Endothelial cell of umbilical vein (primary cell): ENCODE measurements at regions not wholly inside any gene's neighbourhood (a gene's known extent, or its start where the extent isn't known, plus 50 kb on each side); places are given as distances from the start of the nearest gene placed in this dataset.

Experiments
- BruUV-seq: library from RNA; stranded (reverse); fragments of 400-500 nt; replicated peaks from 2 replicates; lab custom pipeline; 2021; lab: Mats Ljungman, UMichigan
- CTCF ChIA-PET: fragments of 300-600, 350-600 bp; sonication (Branson Sonifier 250); formaldehyde crosslinking; loops from one replicate; lab custom pipeline; 2021; ENCODE audit warnings: antibody characterized with exemption, inconsistent platforms; lab: Charles Lee
- POLR2A ChIA-PET: fragments of 300-600, 350-600 bp; sonication (Branson Sonifier 250); formaldehyde crosslinking; loops from one replicate; lab custom pipeline; 2021; ENCODE audit warnings: antibody characterized with exemption, inconsistent platforms; lab: Charles Lee
- DNase-seq: peaks from one replicate; pipeline ENCODE4 v3.0.0-alpha.2; 2011; ENCODE audit warnings: low read depth, low spot score
- FAIRE-seq: peaks from 2 replicates; lab custom pipeline; 2011; peaks lifted over from hg19 to GRCh38; lab: Jason Lieb, UNC
- H2AFZ ChIP-seq: 2 replicates; pipeline ENCODE4 v1.6.0; 2012; ENCODE audit warnings: low read depth, low read length, control low read depth, inconsistent platforms
- H3K27ac ChIP-seq: 2 replicates; pipeline ENCODE4 v1.5.1; 2011; ENCODE audit warnings: low read depth, mild to moderate bottlenecking, control low read depth, low read length, moderate library complexity; ENCODE audit not compliant: insufficient read depth
- H3K27me3 ChIP-seq, 2 experiments: 2 replicates each; pipeline versions ENCODE4 v1.6.0 to v1.6.1; 2011; ENCODE audit warnings: low read length in 2 of 2, mixed read lengths in 1 of 2; ENCODE audit not compliant: control insufficient read depth in 2 of 2, insufficient read depth in 2 of 2
- H3K36me3 ChIP-seq, 2 experiments: 2 replicates in 1 of 2; 3 replicates in 1 of 2; pipeline ENCODE4 v1.5.1; 2011; ENCODE audit warnings: low read length in 2 of 2, mild to moderate bottlenecking in 1 of 2, moderate library complexity in 1 of 2; ENCODE audit not compliant: control insufficient read depth in 2 of 2, insufficient read depth in 2 of 2; ENCODE audit errors: extremely low read depth in 1 of 2
- H3K4me1 ChIP-seq: 3 replicates; pipeline ENCODE4 v1.5.1; 2011; ENCODE audit warnings: mild to moderate bottlenecking, low read length; ENCODE audit not compliant: control insufficient read depth, insufficient read depth; ENCODE audit errors: extremely low read depth
- H3K4me2 ChIP-seq: 2 replicates; pipeline ENCODE4 v1.6.1; 2011; ENCODE audit warnings: low read length, control low read depth, mixed read lengths; ENCODE audit not compliant: insufficient read depth
- H3K4me3 ChIP-seq, 3 experiments: fragments of 200-600 bp in 1 of 3; sonication (generic), shearing (Covaris generic) in 1 of 3; replicated peaks in 1 of 3; 2 replicates each; pipeline ENCODE4 v1.5.1; 2011 to 2016; ENCODE audit warnings: control low read depth in 3 of 3, low read length in 3 of 3, mild to moderate bottlenecking in 2 of 3, inconsistent platforms in 1 of 3, low read depth in 1 of 3, moderate library complexity in 1 of 3; ENCODE audit not compliant: insufficient read depth in 1 of 3
- H3K79me2 ChIP-seq: 2 replicates; pipeline ENCODE4 v1.6.0; 2012; ENCODE audit warnings: low read length, inconsistent platforms; ENCODE audit not compliant: control insufficient read depth, insufficient read depth
- H3K9ac ChIP-seq: replicated peaks from 2 replicates; pipeline ENCODE3; 2011; ENCODE audit warnings: low read length, control low read depth; ENCODE audit not compliant: insufficient read depth; ENCODE audit errors: extremely low read depth
- H3K9me1 ChIP-seq: replicated peaks from 3 replicates; pipeline ENCODE4 v1.6.0; 2011; ENCODE audit warnings: mild to moderate bottlenecking, low read length; ENCODE audit not compliant: control insufficient read depth, insufficient read depth; ENCODE audit errors: extremely low read depth
- H3K9me3 ChIP-seq: replicated peaks from 2 replicates; pipeline ENCODE4 v1.5.1; 2012; ENCODE audit warnings: low read length, inconsistent platforms; ENCODE audit not compliant: control insufficient read depth, insufficient read depth
- H4K20me1 ChIP-seq: replicated peaks from 2 replicates; pipeline ENCODE3; 2011; ENCODE audit warnings: mild to moderate bottlenecking, low read length; ENCODE audit not compliant: control insufficient read depth, insufficient read depth; ENCODE audit errors: extremely low read depth
- CTCF ChIP-seq, 2 donors: IDR thresholded peaks; 1 replicate in 1 of 2; 2 replicates in 1 of 2; pipeline ENCODE4 v1.5.1; 2011; ENCODE audit warnings: low read length in 2 of 2, mild to moderate bottlenecking in 2 of 2, moderate library complexity in 2 of 2, control low read depth in 1 of 2, inconsistent platforms in 1 of 2, low read depth in 1 of 2; ENCODE audit not compliant: insufficient read depth in 1 of 2; ENCODE audit errors: extremely low read depth in 1 of 2
- EZH2 ChIP-seq: IDR thresholded peaks from 2 replicates; pipeline ENCODE4 v1.6.1; 2012; ENCODE audit warnings: borderline replicate concordance, low read depth, mild to moderate bottlenecking, moderate library complexity, low read length, inconsistent platforms; ENCODE audit not compliant: severe bottlenecking
- FOS ChIP-seq: IDR thresholded peaks from 2 replicates; pipeline ENCODE4 v1.6.1; 2011; ENCODE audit warnings: mild to moderate bottlenecking, low read length, moderate library complexity, borderline replicate concordance; ENCODE audit not compliant: insufficient read depth
- GATA2 ChIP-seq: IDR thresholded peaks from 2 replicates; pipeline ENCODE4 v1.7.0; 2011; ENCODE audit warnings: low read depth, mild to moderate bottlenecking, moderate library complexity, mixed read lengths, low read length; ENCODE audit not compliant: insufficient read length, insufficient read depth
- JUN ChIP-seq: IDR thresholded peaks from 2 replicates; pipeline ENCODE4 v1.6.1; 2011; ENCODE audit warnings: borderline replicate concordance, low read depth; ENCODE audit not compliant: insufficient read length, insufficient read depth
- MAX ChIP-seq: IDR thresholded peaks from 2 replicates; pipeline ENCODE4 v1.6.1; 2011; ENCODE audit not compliant: insufficient read depth, insufficient read length
- MYC ChIP-seq: IDR thresholded peaks from one replicate; pipeline ENCODE4 v1.6.1; 2011; ENCODE audit warnings: mild to moderate bottlenecking, low read depth, low read length
- POLR2A ChIP-seq: IDR thresholded peaks from 2 replicates; pipeline ENCODE4 v1.6.1; 2012; ENCODE audit warnings: low read depth, mild to moderate bottlenecking, control low read depth, low read length
- POLR2AphosphoS5 ChIP-seq: IDR thresholded peaks from 2 replicates; pipeline ENCODE4 v1.6.1; 2012; ENCODE audit warnings: low read depth, mild to moderate bottlenecking, control low read depth, low read length, moderate library complexity; ENCODE audit not compliant: insufficient read depth
- dilution Hi-C: fragments of 300-500 bp; cut with MboI; formaldehyde crosslinking; loops from one replicate; pipeline ENCODE4 v1.15.0; 2019; ENCODE audit warnings: low sequenced_read_pairs; ENCODE audit not compliant: extremely low pct_ligation_motif_present
- intact Hi-C: fragments of 100-400 bp; cut with micrococcal nuclease; formaldehyde crosslinking; loops from one replicate; pipeline ENCODE4 v1.10.0; 2022

- no peak overlapping the region for H3K4me2 ChIP-seq
- H3K4me1 ChIP-seq = no peaks in the 10 kb centered on the region
- H3K9me3 ChIP-seq = no peaks in the 10 kb centered on the region
- no TSS peak for BruUV-seq
- H3K36me3 ChIP-seq = no peaks in the 10 kb centered on the region
- no peak for TF ChIP-seq EZH2
- no peak for TF ChIP-seq POLR2A
- TF ChIP-seq MAX = no peak
- no peak for TF ChIP-seq CTCF (IDR thresholded peaks at IDR 0.05; ENCODE audit: extremely low read depth in 1 of 2, insufficient read depth in 1 of 2, low read depth in 1 of 2, low read length in 2 of 2)
- no peak for TF ChIP-seq POLR2AphosphoS5
- no peak for TF ChIP-seq GATA2
- no peak for TF ChIP-seq JUN
- no peak for TF ChIP-seq FOS
- TF ChIP-seq MYC = no peak
- POLR2A ChIA-PET = no interaction called here
- H3K9me1 ChIP-seq = no peaks in the 10 kb centered on the region
- intact Hi-C loops = no loop called here
- no peak overlapping the region for H3K4me3 ChIP-seq
- no peaks in the 10 kb centered on the region for H3K27me3 ChIP-seq
- no peak overlapping the region for H3K9ac ChIP-seq
- no peaks in the 10 kb centered on the region for H3K79me2 ChIP-seq
- FAIRE-seq = no peak
- H2AFZ ChIP-seq = no peak overlapping the region
- no peak for DNase-seq
- CTCF ChIA-PET = interaction anchor here (0.5 kb wide), 1 partner anchor 979 kb away, joined by 8 read pairs; no protein-coding TSS in a partner anchor
- H4K20me1 ChIP-seq = no peaks in the 10 kb centered on the region
- H3K27ac ChIP-seq = no peak overlapping the region
- dilution Hi-C loops = no loop called here
Measured at GRCh38 chr1:24996983-24997893, 67.2 kb upstream of the RUNX3 start.
